ENCODE measurements at regions not wholly inside any gene's neighbourhood (a gene's known extent, or its start where the extent isn't known, plus 50 kb on each side); places are given as distances from the start of the nearest gene placed in this dataset.

DNA sequence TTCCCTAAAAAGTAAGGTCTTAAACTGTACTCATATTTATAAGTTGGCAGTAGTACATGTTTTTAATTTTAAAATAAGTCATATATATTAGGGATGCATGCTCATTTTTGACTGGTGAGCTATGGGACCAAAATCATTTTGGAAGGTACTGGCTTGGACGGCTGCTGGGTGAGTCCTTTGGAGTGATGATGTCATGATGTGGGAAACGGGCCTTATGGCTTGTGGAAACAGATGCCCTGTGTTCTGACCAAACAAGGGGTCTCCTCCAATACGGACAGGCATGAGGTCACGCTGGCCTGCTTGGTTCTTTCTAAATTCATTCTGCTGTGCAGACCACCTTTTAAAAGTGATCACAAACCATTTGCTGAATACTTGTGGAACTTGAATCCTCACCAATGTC lies 109.2 kb upstream of the MGAT5 start:
- H2AFZ ChIP-seq (ENCODE audit: low read length) = no peak overlapping the region
- no peaks in the 10 kb centered on the region for H3K9me2 ChIP-seq (replicated peaks; ENCODE audit: low read depth, low read length)
- H3K4me3 ChIP-seq (ENCODE audit: low read length, poor library complexity, severe bottlenecking) = no peak overlapping the region
- no peak for TF ChIP-seq EZH2phosphoT487 (IDR thresholded peaks at IDR 0.05; ENCODE audit: borderline replicate concordance)
- TF ChIP-seq, protein P1, sequence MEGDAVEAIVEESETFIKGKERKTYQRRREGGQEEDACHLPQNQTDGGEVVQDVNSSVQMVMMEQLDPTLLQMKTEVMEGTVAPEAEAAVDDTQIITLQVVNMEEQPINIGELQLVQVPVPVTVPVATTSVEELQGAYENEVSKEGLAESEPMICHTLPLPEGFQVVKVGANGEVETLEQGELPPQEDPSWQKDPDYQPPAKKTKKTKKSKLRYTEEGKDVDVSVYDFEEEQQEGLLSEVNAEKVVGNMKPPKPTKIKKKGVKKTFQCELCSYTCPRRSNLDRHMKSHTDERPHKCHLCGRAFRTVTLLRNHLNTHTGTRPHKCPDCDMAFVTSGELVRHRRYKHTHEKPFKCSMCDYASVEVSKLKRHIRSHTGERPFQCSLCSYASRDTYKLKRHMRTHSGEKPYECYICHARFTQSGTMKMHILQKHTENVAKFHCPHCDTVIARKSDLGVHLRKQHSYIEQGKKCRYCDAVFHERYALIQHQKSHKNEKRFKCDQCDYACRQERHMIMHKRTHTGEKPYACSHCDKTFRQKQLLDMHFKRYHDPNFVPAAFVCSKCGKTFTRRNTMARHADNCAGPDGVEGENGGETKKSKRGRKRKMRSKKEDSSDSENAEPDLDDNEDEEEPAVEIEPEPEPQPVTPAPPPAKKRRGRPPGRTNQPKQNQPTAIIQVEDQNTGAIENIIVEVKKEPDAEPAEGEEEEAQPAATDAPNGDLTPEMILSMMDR (conservative IDR thresholded peaks at IDR 0.05; ENCODE audit: low read length) = no peak
- H3F3A ChIP-seq (ENCODE audit: low read depth) = no peaks in the 10 kb centered on the region
- no peaks in the 10 kb centered on the region for H3K9me3 ChIP-seq (ENCODE audit: insufficient read depth, low read depth, low read length)
- peaks cover 32% of the 10 kb centered on the region for H4K20me1 ChIP-seq (ENCODE audit: insufficient read depth, low read length, poor library complexity, severe bottlenecking)
- peaks cover 95% of the 10 kb centered on the region for H3K79me2 ChIP-seq (ENCODE audit: insufficient read depth, low read length)
- no peaks in the 10 kb centered on the region; the same call in 1 of the 2 replicates for H3K36me3 ChIP-seq (ENCODE audit: insufficient read depth, low read length)
- no peak overlapping the region for H3K9ac ChIP-seq (ENCODE audit: low read depth, low read length, poor library complexity, severe bottlenecking)
- H3K27me3 ChIP-seq (ENCODE audit: insufficient read depth, low read length, poor library complexity, severe bottlenecking) = no peaks in the 10 kb centered on the region
- H3K4me2 ChIP-seq (ENCODE audit: low read depth, low read length, poor library complexity, severe bottlenecking) = no peak overlapping the region
- peaks cover 1% of the 10 kb centered on the region for H3K4me1 ChIP-seq (ENCODE audit: insufficient read depth, low read length, poor library complexity, severe bottlenecking)

DNA sequence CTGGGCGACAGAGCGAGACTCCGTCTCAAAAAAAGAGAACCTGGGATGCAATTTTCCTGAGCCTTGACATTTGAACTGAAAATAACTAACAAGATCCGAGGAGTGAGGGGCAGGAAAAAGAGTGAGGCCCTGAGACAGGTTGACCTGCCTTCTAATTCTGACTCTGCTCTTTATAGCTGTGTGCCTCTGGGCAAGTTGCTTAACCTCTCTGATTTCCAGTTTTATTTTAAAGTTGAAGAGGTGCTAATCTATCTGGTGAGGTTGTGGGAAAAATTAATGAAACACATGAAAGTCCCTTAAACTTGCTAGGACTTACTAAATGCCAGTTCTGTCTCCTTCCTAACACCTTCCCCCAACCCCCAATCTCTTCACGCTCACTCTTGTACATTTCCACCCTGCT lies 108.4 kb upstream of the MGAT5 start:
- Histone ChIP-seq H3F3A (ENCODE audit: low read depth) (no peaks in the 10 kb centered on the region), H3K9ac (ENCODE audit: low read depth, low read length, poor library complexity, severe bottlenecking) (no peak overlapping the region), H3K9me2 (replicated peaks; ENCODE audit: low read depth, low read length) (no peaks in the 10 kb centered on the region), H3K4me1 (ENCODE audit: insufficient read depth, low read length, poor library complexity, severe bottlenecking) (peaks cover 4% of the 10 kb centered on the region), H3K4me2 (ENCODE audit: low read depth, low read length, poor library complexity, severe bottlenecking) (no peak overlapping the region), H4K20me1 (ENCODE audit: insufficient read depth, low read length, poor library complexity, severe bottlenecking) (peaks cover 35% of the 10 kb centered on the region), H3K4me3 (ENCODE audit: low read length, poor library complexity, severe bottlenecking) (no peak overlapping the region), H3K79me2 (ENCODE audit: insufficient read depth, low read length) (peaks cover 95% of the 10 kb centered on the region), H2AFZ (ENCODE audit: low read length) (no peak overlapping the region), H3K36me3 (ENCODE audit: insufficient read depth, low read length) (no peaks in the 10 kb centered on the region; the same call in 1 of the 2 replicates), H3K9me3 (ENCODE audit: insufficient read depth, low read depth, low read length) (no peaks in the 10 kb centered on the region), H3K27me3 (ENCODE audit: insufficient read depth, low read length, poor library complexity, severe bottlenecking) (no peaks in the 10 kb centered on the region)
- TF ChIP-seq EZH2phosphoT487 (IDR thresholded peaks at IDR 0.05; ENCODE audit: borderline replicate concordance) = no peak
- TF ChIP-seq, protein P1 (conservative IDR thresholded peaks at IDR 0.05; ENCODE audit: low read length) = no peak

DNA sequence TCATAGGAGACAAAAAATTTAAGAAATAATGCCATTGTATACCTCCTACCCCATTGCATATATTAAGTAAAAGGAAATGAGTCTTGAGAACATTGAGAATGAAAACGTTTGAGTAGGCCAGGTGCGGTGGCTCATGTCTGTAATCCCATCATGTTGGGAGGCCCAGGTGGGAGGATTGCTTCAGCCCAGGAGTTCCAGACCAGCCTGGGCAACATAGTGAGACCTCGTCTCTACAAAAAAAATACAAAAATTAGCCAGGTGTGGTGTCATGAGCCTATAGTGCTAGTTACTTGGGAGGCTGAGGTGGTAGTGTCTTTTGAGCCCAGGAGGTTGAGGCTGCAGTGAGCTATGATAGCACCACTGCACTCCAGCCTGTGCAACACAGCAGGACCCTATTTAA lies 107.7 kb upstream of the MGAT5 start:
- H3K4me3 ChIP-seq (ENCODE audit: low read length, poor library complexity, severe bottlenecking) = no peak overlapping the region
- no peaks in the 10 kb centered on the region; the same call in 1 of the 2 replicates for H3K36me3 ChIP-seq (ENCODE audit: insufficient read depth, low read length)
- H3K9me3 ChIP-seq (ENCODE audit: insufficient read depth, low read depth, low read length) = no peaks in the 10 kb centered on the region
- H3K79me2 ChIP-seq (ENCODE audit: insufficient read depth, low read length) = peaks cover 94% of the 10 kb centered on the region
- H3K9me2 ChIP-seq (replicated peaks; ENCODE audit: low read depth, low read length) = no peaks in the 10 kb centered on the region
- no peak overlapping the region for H3K9ac ChIP-seq (ENCODE audit: low read depth, low read length, poor library complexity, severe bottlenecking)
- no peaks in the 10 kb centered on the region for H3K27me3 ChIP-seq (ENCODE audit: insufficient read depth, low read length, poor library complexity, severe bottlenecking)
- H3K4me1 ChIP-seq (ENCODE audit: insufficient read depth, low read length, poor library complexity, severe bottlenecking) = peaks cover 4% of the 10 kb centered on the region
- no peak overlapping the region for H3K4me2 ChIP-seq (ENCODE audit: low read depth, low read length, poor library complexity, severe bottlenecking)
- TF ChIP-seq, protein P1 (conservative IDR thresholded peaks at IDR 0.05; ENCODE audit: low read length) = no peak
- no peak for TF ChIP-seq EZH2phosphoT487 (IDR thresholded peaks at IDR 0.05; ENCODE audit: borderline replicate concordance)
- peaks cover 34% of the 10 kb centered on the region for H4K20me1 ChIP-seq (ENCODE audit: insufficient read depth, low read length, poor library complexity, severe bottlenecking)
- no peak overlapping the region for H2AFZ ChIP-seq (ENCODE audit: low read length)
- no peaks in the 10 kb centered on the region for H3F3A ChIP-seq (ENCODE audit: low read depth)

All from Loucy (cell line).